ENCODE measurements at regions not wholly inside any gene's neighbourhood (a gene's known extent, or its start where the extent isn't known, plus 50 kb on each side); places are given as distances from the start of the nearest gene placed in this dataset.
"Not testable (repeated sequence)": the region's sequence is repeated elsewhere in the genome, so short reads cannot be mapped to it uniquely, and the experiment has no call there.

GRCh38 chr3:190183121-190183520 is 62.4 kb upstream of the P3H2 start:
- peak; percentile 97 for DNase-seq (ENCODE audit: low read depth)

GRCh38 chr3:190182418-190183043 is 61.8 kb upstream of the P3H2 start:
- TF ChIP-seq, protein P1, sequence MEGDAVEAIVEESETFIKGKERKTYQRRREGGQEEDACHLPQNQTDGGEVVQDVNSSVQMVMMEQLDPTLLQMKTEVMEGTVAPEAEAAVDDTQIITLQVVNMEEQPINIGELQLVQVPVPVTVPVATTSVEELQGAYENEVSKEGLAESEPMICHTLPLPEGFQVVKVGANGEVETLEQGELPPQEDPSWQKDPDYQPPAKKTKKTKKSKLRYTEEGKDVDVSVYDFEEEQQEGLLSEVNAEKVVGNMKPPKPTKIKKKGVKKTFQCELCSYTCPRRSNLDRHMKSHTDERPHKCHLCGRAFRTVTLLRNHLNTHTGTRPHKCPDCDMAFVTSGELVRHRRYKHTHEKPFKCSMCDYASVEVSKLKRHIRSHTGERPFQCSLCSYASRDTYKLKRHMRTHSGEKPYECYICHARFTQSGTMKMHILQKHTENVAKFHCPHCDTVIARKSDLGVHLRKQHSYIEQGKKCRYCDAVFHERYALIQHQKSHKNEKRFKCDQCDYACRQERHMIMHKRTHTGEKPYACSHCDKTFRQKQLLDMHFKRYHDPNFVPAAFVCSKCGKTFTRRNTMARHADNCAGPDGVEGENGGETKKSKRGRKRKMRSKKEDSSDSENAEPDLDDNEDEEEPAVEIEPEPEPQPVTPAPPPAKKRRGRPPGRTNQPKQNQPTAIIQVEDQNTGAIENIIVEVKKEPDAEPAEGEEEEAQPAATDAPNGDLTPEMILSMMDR (conservative IDR thresholded peaks at IDR 0.05; ENCODE audit: control insufficient read depth, insufficient read depth, low read depth, low read length), result no peak
- no peak overlapping the region for H3K4me3 ChIP-seq (ENCODE audit: control insufficient read depth, low read depth, low read length)
- peak; percentile 74 for DNase-seq (ENCODE audit: low read depth)

More at GRCh38 chr3:190183121-190183520, 62.4 kb upstream of the P3H2 start:
- H3K4me3 ChIP-seq (ENCODE audit: control insufficient read depth, low read depth, low read length), result no peak overlapping the region
- TF ChIP-seq, protein P1 (conservative IDR thresholded peaks at IDR 0.05; ENCODE audit: control insufficient read depth, insufficient read depth, low read depth, low read length), result no peak

- DNase-seq (ENCODE audit: low read depth), result peak; percentile 60
- no peak overlapping the region for H3K4me3 ChIP-seq (ENCODE audit: control insufficient read depth, low read depth, low read length)
- TF ChIP-seq, protein P1 (conservative IDR thresholded peaks at IDR 0.05; ENCODE audit: control insufficient read depth, insufficient read depth, low read depth, low read length), result no peak
Observed at GRCh38 chr3:190180268-190180667, 59.6 kb upstream of the P3H2 start.

GRCh38 chr3:190178779-190179178 is 58.1 kb upstream of the P3H2 start:
- H3K4me3 ChIP-seq (ENCODE audit: control insufficient read depth, low read depth, low read length), result no peak overlapping the region
- no peak for DNase-seq (ENCODE audit: low read depth)
- TF ChIP-seq, protein P1 (conservative IDR thresholded peaks at IDR 0.05; ENCODE audit: control insufficient read depth, insufficient read depth, low read depth, low read length), result no peak

GRCh38 chr3:190176933-190177525 is 56.3 kb upstream of the P3H2 start:
- not testable (repeated sequence) for DNase-seq (ENCODE audit: low read depth); H3K4me3 ChIP-seq (ENCODE audit: control insufficient read depth, low read depth, low read length)

GRCh38 chr3:190176106-190176505 is 55.4 kb upstream of the P3H2 start:
- H3K4me3 ChIP-seq (ENCODE audit: control insufficient read depth, low read depth, low read length); DNase-seq (ENCODE audit: low read depth): not testable (repeated sequence)

GRCh38 chr3:190175490-190175889 is 54.8 kb upstream of the P3H2 start:
- no peak overlapping the region for H3K4me3 ChIP-seq (ENCODE audit: control insufficient read depth, low read depth, low read length)
- TF ChIP-seq, protein P1 (conservative IDR thresholded peaks at IDR 0.05; ENCODE audit: control insufficient read depth, insufficient read depth, low read depth, low read length), result no peak
- DNase-seq (ENCODE audit: low read depth), result peak; percentile 44

DNA sequence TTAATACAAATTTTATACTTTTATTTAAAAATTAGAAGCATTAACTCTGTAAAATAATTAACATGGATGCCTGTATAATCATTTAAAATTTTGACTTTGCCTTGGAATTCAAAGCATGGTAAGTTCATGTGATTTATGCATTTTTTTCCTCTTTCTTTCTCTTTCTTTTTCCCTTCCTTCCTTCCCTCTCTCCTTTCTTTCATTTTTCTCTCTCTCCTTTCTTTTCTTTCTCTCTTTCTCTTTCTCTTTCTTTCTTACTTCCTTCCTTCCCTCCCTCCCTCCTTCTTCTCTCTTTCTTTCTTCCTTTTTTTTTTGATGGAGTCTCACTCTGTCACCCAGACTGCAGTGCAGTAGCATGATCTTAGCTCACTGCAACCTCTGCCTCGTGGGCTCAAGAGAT is 53.8 kb upstream of the P3H2 start:
- no peak for DNase-seq (ENCODE audit: low read depth)
- H3K4me3 ChIP-seq (ENCODE audit: control insufficient read depth, low read depth, low read length), result no peak overlapping the region
- TF ChIP-seq, protein P1 (conservative IDR thresholded peaks at IDR 0.05; ENCODE audit: control insufficient read depth, insufficient read depth, low read depth, low read length), result no peak

Measured in fibroblast of mammary gland (primary cell).